Duodenal mucosa (tissue), 2 donors: ENCODE measurements at regions not wholly inside any gene's neighbourhood (a gene's known extent, or its start where the extent isn't known, plus 50 kb on each side); places are given as distances from the start of the nearest gene placed in this dataset.

ENCODE experiments used
- H3K27ac ChIP-seq: one replicate; pipeline ENCODE4 v1.7.0; 2013; ENCODE audit warnings: low read depth, low read length
- H3K27me3 ChIP-seq, 2 donors: one replicate each; pipeline ENCODE4 v1.7.0; 2013; ENCODE audit warnings: low read length in 2 of 2, control low read depth in 1 of 2; ENCODE audit not compliant: insufficient read depth in 2 of 2, control insufficient read depth in 1 of 2
- H3K36me3 ChIP-seq, 2 donors: one replicate each; pipeline ENCODE4 v1.7.0; 2013; ENCODE audit warnings: low read length in 2 of 2, control low read depth in 1 of 2; ENCODE audit not compliant: insufficient read depth in 2 of 2, control insufficient read depth in 1 of 2
- H3K4me1 ChIP-seq, 2 donors: one replicate each; pipeline ENCODE4 v1.7.0; 2013; ENCODE audit warnings: low read length in 2 of 2, control low read depth in 1 of 2; ENCODE audit not compliant: insufficient read depth in 2 of 2, control insufficient read depth in 1 of 2
- H3K4me3 ChIP-seq, 2 donors: one replicate each; pipeline ENCODE4 v1.7.0; 2013; ENCODE audit warnings: low read length in 2 of 2, low read depth in 1 of 2
- H3K9ac ChIP-seq, 2 donors: one replicate each; pipeline ENCODE4 v1.7.0; 2013; ENCODE audit warnings: low read length in 2 of 2, low read depth in 1 of 2
- H3K9me3 ChIP-seq, 2 donors: one replicate each; pipeline ENCODE4 v1.7.0; 2013; ENCODE audit warnings: low read length in 2 of 2, control low read depth in 1 of 2; ENCODE audit not compliant: control insufficient read depth in 1 of 2

- Histone ChIP-seq H3K9ac (no peak overlapping the region), H3K27me3 (no peaks in the 10 kb centered on the region), H3K36me3 (no peaks in the 10 kb centered on the region), H3K4me3 (no peak overlapping the region), H3K9me3 (no peaks in the 10 kb centered on the region), H3K27ac (no peak overlapping the region), H3K4me1 (no peaks in the 10 kb centered on the region)
Observed at GRCh38 chr5:82396871-82397514, 118.8 kb upstream of the RPS23 start.

DNA sequence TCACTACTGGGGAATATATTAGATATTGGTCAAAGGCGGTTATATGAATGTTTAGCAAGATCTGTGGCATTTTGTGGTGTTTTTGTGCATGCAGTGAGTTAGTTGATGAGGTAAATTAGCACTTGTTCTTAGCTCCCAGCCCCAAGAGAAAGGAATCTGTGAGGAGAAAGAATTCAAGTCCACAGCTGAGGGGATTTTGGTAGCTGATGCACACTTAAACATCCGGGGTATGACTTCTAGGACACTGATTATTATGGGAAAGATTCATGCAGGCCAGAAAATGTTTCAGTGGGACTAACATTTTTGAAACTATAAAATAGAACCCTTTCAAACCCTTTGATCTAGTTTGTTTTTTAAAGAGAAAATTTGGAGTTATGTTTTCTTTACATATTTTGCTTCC, 118.2 kb upstream of the RPS23 start:
- Histone ChIP-seq H3K27me3 (no peaks in the 10 kb centered on the region), H3K9ac (no peak overlapping the region), H3K4me1 (no peaks in the 10 kb centered on the region), H3K9me3 (no peaks in the 10 kb centered on the region), H3K27ac (no peak overlapping the region), H3K4me3 (no peak overlapping the region), H3K36me3 (no peaks in the 10 kb centered on the region)

- Histone ChIP-seq H3K9me3 (no peaks in the 10 kb centered on the region), H3K27me3 (no peaks in the 10 kb centered on the region), H3K36me3 (no peaks in the 10 kb centered on the region), H3K4me1 (no peaks in the 10 kb centered on the region), H3K4me3 (no peak overlapping the region), H3K9ac (no peak overlapping the region), H3K27ac (no peak overlapping the region)
Observed at GRCh38 chr5:82393951-82394350, 115.8 kb upstream of the RPS23 start.

GRCh38 chr5:82390088-82390487, 111.9 kb upstream of the RPS23 start:
- no peaks in the 10 kb centered on the region for H3K36me3 ChIP-seq
- no peaks in the 10 kb centered on the region for H3K27me3 ChIP-seq
- no peak overlapping the region for H3K9ac ChIP-seq
- no peaks in the 10 kb centered on the region for H3K9me3 ChIP-seq
- peaks cover 9 to 13% of the 10 kb centered on the region in 2 donors for H3K4me1 ChIP-seq
- no peak overlapping the region for H3K27ac ChIP-seq
- no peak overlapping the region for H3K4me3 ChIP-seq

GRCh38 chr5:82389347-82389746, 111.2 kb upstream of the RPS23 start:
- H3K4me3 ChIP-seq = no peak overlapping the region
- no peaks in the 10 kb centered on the region for H3K9me3 ChIP-seq
- no peaks in the 10 kb centered on the region for H3K36me3 ChIP-seq
- peaks cover 9 to 13% of the 10 kb centered on the region in 2 donors for H3K4me1 ChIP-seq
- no peak overlapping the region for H3K27ac ChIP-seq
- H3K9ac ChIP-seq = no peak overlapping the region
- H3K27me3 ChIP-seq = no peaks in the 10 kb centered on the region

DNA sequence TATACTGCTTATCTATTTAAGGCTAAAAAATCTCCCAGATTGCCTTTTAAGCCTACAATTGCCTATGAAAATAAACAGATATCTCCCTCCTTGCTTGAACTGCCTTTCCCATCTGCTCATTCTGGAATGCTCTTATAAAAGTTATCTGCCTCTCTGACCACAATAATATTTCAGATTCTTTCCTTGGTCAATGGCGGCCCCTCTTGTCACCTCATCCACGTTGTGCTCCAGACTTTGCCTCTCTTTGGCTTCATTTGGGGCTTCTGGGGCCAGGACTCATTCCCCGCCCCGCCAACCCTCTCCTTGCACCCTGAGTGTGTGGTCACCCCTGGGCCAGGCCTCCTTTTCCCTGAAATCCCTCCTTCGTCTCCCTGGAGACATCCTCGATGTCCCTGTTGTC, 110.0 kb upstream of the RPS23 start:
- Histone ChIP-seq H3K9ac (no peak overlapping the region), H3K27ac (no peak overlapping the region), H3K4me1 (peaks cover 9 to 13% of the 10 kb centered on the region in 2 donors), H3K36me3 (no peaks in the 10 kb centered on the region), H3K4me3 (no peak overlapping the region), H3K27me3 (no peaks in the 10 kb centered on the region), H3K9me3 (no peaks in the 10 kb centered on the region)

- Histone ChIP-seq H3K4me3 (no peak overlapping the region), H3K36me3 (no peaks in the 10 kb centered on the region), H3K27ac (no peak overlapping the region)
Observed at GRCh38 chr5:82387819-82388166, 109.6 kb upstream of the RPS23 start.

GRCh38 chr5:82387001-82387818, 109.1 kb upstream of the RPS23 start:
- Histone ChIP-seq H3K27ac (no peak overlapping the region), H3K36me3 (no peaks in the 10 kb centered on the region)

More at GRCh38 chr5:82387819-82388166, 109.6 kb upstream of the RPS23 start:
- H3K4me1 ChIP-seq = peaks cover 9 to 13% of the 10 kb centered on the region in 2 donors
- H3K9ac ChIP-seq = no peak overlapping the region
- no peaks in the 10 kb centered on the region for H3K9me3 ChIP-seq
- H3K27me3 ChIP-seq = no peaks in the 10 kb centered on the region

DNA sequence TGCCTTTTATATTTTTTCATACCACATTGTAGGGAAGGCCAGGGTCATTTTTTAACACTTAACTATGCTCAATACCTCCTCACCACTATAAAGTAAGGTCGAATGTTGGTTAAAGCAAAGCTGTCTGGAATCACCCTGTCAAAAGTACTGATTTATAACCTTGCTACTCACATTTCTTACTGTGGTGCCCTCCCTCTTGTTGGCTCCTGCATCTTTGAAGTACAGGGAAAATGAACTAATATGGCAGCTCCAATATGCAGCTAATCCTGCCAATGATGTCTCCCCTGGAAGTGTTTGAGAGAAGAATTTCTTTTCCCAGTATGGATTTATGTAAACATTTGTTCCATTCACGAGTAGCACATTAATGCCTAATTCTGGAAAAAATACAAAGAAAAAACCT, 108.4 kb upstream of the RPS23 start:
- Histone ChIP-seq H3K4me3 (no peak overlapping the region), H3K27me3 (no peaks in the 10 kb centered on the region), H3K27ac (no peak overlapping the region), H3K9me3 (no peaks in the 10 kb centered on the region), H3K4me1 (peaks cover 9 to 13% of the 10 kb centered on the region in 2 donors), H3K36me3 (no peaks in the 10 kb centered on the region), H3K9ac (no peak overlapping the region)

More at GRCh38 chr5:82387001-82387818, 109.1 kb upstream of the RPS23 start:
- H3K27me3 ChIP-seq = no peaks in the 10 kb centered on the region
- no peak overlapping the region for H3K4me3 ChIP-seq
- no peaks in the 10 kb centered on the region for H3K9me3 ChIP-seq
- peaks cover 9 to 13% of the 10 kb centered on the region in 2 donors for H3K4me1 ChIP-seq
- H3K9ac ChIP-seq = no peak overlapping the region

DNA sequence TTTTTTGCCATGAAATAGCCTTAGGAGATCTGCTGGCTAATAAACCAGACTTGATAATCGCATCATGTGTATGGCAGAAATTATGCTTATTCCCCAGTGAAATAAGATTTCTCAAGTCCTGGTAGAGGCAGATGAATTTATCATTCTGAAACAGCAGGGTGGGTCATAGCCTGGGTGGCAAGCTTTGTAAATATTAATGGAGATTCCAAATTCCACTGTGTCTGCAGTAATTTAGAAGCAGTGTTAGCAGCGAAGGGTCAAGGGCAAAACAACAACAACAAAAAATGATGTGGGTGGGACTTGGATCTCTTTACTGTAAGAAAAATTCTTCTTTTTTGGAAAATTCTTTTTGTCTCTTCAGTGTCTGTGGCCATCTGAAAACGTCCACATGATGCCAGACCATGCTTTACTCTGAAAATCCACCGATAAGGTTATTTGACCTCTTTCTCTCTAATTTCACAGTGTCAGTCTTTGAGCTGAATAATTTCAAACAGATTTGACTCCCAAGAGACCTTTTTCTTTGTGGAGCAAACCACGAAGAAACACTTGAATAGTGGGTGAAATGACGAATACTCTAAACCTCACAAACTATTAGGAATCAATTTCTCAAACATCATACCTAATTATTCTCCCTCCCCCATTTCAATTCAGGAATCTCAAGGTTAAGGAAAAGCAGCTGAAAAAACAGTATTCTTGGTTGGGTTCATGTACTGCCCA, 106.0 kb upstream of the RPS23 start:
- peaks cover 9 to 13% of the 10 kb centered on the region in 2 donors for H3K4me1 ChIP-seq
- no peaks in the 10 kb centered on the region for H3K9me3 ChIP-seq
- no peaks in the 10 kb centered on the region for H3K27me3 ChIP-seq
- no peak overlapping the region for H3K27ac ChIP-seq
- H3K4me3 ChIP-seq = no peak overlapping the region
- no peaks in the 10 kb centered on the region for H3K36me3 ChIP-seq
- H3K9ac ChIP-seq = no peak overlapping the region
